HEK293 (cell line): ENCODE measurements at regions not wholly inside any gene's neighbourhood (a gene's known extent, or its start where the extent isn't known, plus 50 kb on each side); places are given as distances from the start of the nearest gene placed in this dataset.

Experiments used
- BCL11B ChIP-seq: fragments of 450-650 bp; formaldehyde crosslinking; IDR thresholded peaks from 2 replicates; pipeline ENCODE4 v1.5.1; 2016; ENCODE audit warnings: low read depth, missing biosample characterization, missing genetic modification characterization
- CTCF ChIP-seq: fragments of 450-650 bp; formaldehyde crosslinking; IDR thresholded peaks from 2 replicates; pipeline ENCODE4 v1.5.1; 2016; ENCODE audit warnings: missing biosample characterization, missing genetic modification characterization
- KLF9 ChIP-seq: fragments of 450-650 bp; formaldehyde crosslinking; IDR thresholded peaks from 2 replicates; pipeline ENCODE4 v1.5.1; 2016; ENCODE audit warnings: missing biosample characterization, missing genetic modification characterization, low read depth
- MYNN ChIP-seq: fragments of 450-650 bp; formaldehyde crosslinking; IDR thresholded peaks from 2 replicates; pipeline ENCODE4 v1.5.1; 2016; ENCODE audit warnings: missing biosample characterization, missing genetic modification characterization, borderline replicate concordance
- PRDM6 ChIP-seq: fragments of 450-650 bp; formaldehyde crosslinking; IDR thresholded peaks from 2 replicates; pipeline ENCODE4 v1.5.1; 2017; ENCODE audit warnings: missing biosample characterization, missing genetic modification characterization
- RBAK ChIP-seq: fragments of 450-650 bp; formaldehyde crosslinking; IDR thresholded peaks from 2 replicates; pipeline ENCODE4 v1.5.1; 2016; ENCODE audit warnings: missing biosample characterization, missing genetic modification characterization
- ZIC2 ChIP-seq: fragments of 450-650 bp; formaldehyde crosslinking; IDR thresholded peaks from 2 replicates; pipeline ENCODE4 v1.5.1; 2016; ENCODE audit warnings: missing biosample characterization, missing genetic modification characterization
- ZNF558 ChIP-seq: fragments of 450-650 bp; formaldehyde crosslinking; IDR thresholded peaks from 2 replicates; pipeline ENCODE4 v1.5.1; 2016; ENCODE audit warnings: missing biosample characterization, missing genetic modification characterization
- ZNF660 ChIP-seq: fragments of 450-650 bp; IDR thresholded peaks from 2 replicates; pipeline ENCODE4 v1.5.1; 2018; ENCODE audit warnings: missing biosample characterization, mild to moderate bottlenecking, missing genetic modification characterization
- ZNF776 ChIP-seq: fragments of 450-650 bp; formaldehyde crosslinking; IDR thresholded peaks from 2 replicates; pipeline ENCODE4 v1.5.0; 2017; ENCODE audit warnings: missing biosample characterization, missing genetic modification characterization, borderline replicate concordance

- TF ChIP-seq BCL11B (no peak), CTCF (no peak), RBAK (no peak), ZNF776 (no peak), PRDM6 (tag by site-specific recombination) (no peak), MYNN (tag by site-specific recombination) (no peak), KLF9 (tag by site-specific recombination) (no peak), ZIC2 (tag by site-specific recombination) (no peak), ZNF558 (tag by site-specific recombination) (no peak), ZNF660 (tag by site-specific recombination) (no peak)
Observed at GRCh38 chr4:179130122-179130714, 1688.0 kb upstream of the AGA start.
